HepG2 (cell line): ENCODE measurements at regions not wholly inside any gene's neighbourhood (a gene's known extent, or its start where the extent isn't known, plus 50 kb on each side); places are given as distances from the start of the nearest gene placed in this dataset.
A peak's percentile ranks its signal among the peaks of the same experiment; 100 is the strongest.

Source experiments
- ATAC-seq: fragments of 200-7000 bp; cut with Tn5 transposase; 3 replicates; pipeline ENCODE4 v1.9.1; 2020; ENCODE audit warnings: mild to moderate bottlenecking, moderate library complexity
- BruUV-seq: library from RNA; stranded (reverse); fragments of 400-500 nt; replicated peaks from 2 replicates; lab custom pipeline; 2021; lab: Mats Ljungman, UMichigan
- CTCF ChIA-PET: fragments of 300-600 bp; formaldehyde crosslinking; extraction: SDS; loops from one replicate; lab custom pipeline; 2021; ENCODE audit warnings: low total read pairs, inconsistent platforms, low intra/inter-chr PET ratio; lab: Yijun Ruan, JAX
- POLR2A ChIA-PET: fragments of 350-600 bp; sonication (Branson Sonifier 250); formaldehyde crosslinking; loops from one replicate; lab custom pipeline; 2020; ENCODE audit warnings: antibody characterized with exemption, inconsistent platforms; lab: Yijun Ruan, JAX
- DNase-seq: peaks from one replicate; pipeline ENCODE4 v3.0.0-alpha.2; 2015; ENCODE audit warnings: low spot score
- FAIRE-seq: peaks from 3 replicates; lab custom pipeline; 2011; peaks lifted over from hg19 to GRCh38; lab: Jason Lieb, UNC
- H2AFZ ChIP-seq: one replicate; pipeline ENCODE4 v1.6.1; 2011; ENCODE audit warnings: low read length, inconsistent platforms
- H3K27ac ChIP-seq: fragments of 300-600 bp; 3 replicates; pipeline ENCODE4 v1.8.0; 2011; ENCODE audit warnings: mixed run types, mild to moderate bottlenecking, mixed read lengths, low read length, inconsistent platforms; ENCODE audit not compliant: insufficient read depth; ENCODE audit errors: extremely low read length
- H3K27me3 ChIP-seq, 2 experiments: fragments of 200-600 bp in 1 of 2; 2 replicates in 1 of 2; 3 replicates in 1 of 2; pipeline versions ENCODE4 v1.6.0 to v1.8.0; 2011; ENCODE audit warnings: low read length in 2 of 2, mild to moderate bottlenecking in 2 of 2, moderate library complexity in 2 of 2, inconsistent platforms in 1 of 2; ENCODE audit not compliant: insufficient read depth in 2 of 2, control insufficient read depth in 1 of 2
- H3K36me3 ChIP-seq, 2 experiments: fragments of 200-600 bp in 1 of 2; replicated peaks in 1 of 2; 2 replicates in 1 of 2; 3 replicates in 1 of 2; pipeline versions ENCODE4 v1.5.1 to v1.8.0; 2011; ENCODE audit warnings: low read length in 2 of 2, inconsistent platforms in 1 of 2; ENCODE audit not compliant: insufficient read depth in 2 of 2, control insufficient read depth in 1 of 2
- H3K4me1 ChIP-seq: 2 replicates; pipeline ENCODE4 v1.5.1; 2012; ENCODE audit warnings: low read length, inconsistent platforms; ENCODE audit not compliant: insufficient read depth
- H3K4me2 ChIP-seq: 2 replicates; pipeline ENCODE4 v1.6.0; 2011; ENCODE audit warnings: low read depth, low read length, inconsistent platforms
- H3K4me3 ChIP-seq, 3 experiments: fragments of 200-600 bp in 1 of 3; sonication (generic), shearing (Covaris generic) in 1 of 3; replicated peaks in 1 of 3; 2 replicates each; pipeline ENCODE4 v1.5.1; 2011 to 2016; ENCODE audit warnings: low read length in 3 of 3, inconsistent platforms in 2 of 3, low read depth in 2 of 3, mild to moderate bottlenecking in 2 of 3, control low read depth in 1 of 3, mixed read lengths in 1 of 3; ENCODE audit not compliant: insufficient read depth in 1 of 3
- H3K79me2 ChIP-seq: one replicate; pipeline ENCODE4 v1.6.1; 2011; ENCODE audit warnings: low read length, inconsistent platforms; ENCODE audit not compliant: insufficient read depth
- H3K9ac ChIP-seq: 2 replicates; pipeline ENCODE4 v1.6.0; 2011; ENCODE audit warnings: mild to moderate bottlenecking, low read depth, low read length, inconsistent platforms; ENCODE audit not compliant: insufficient read depth
- H3K9me3 ChIP-seq: 2 replicates; pipeline ENCODE4 v1.5.1; 2012; ENCODE audit warnings: mild to moderate bottlenecking, low read length
- H4K20me1 ChIP-seq: 2 replicates; pipeline ENCODE4 v1.6.0; 2011; ENCODE audit warnings: inconsistent platforms, mild to moderate bottlenecking, low read length, moderate library complexity; ENCODE audit not compliant: insufficient read depth
- ARID2 ChIP-seq: sonication (generic); formaldehyde crosslinking; IDR thresholded peaks from 2 replicates; pipeline ENCODE4 v1.8.1; 2022; ENCODE audit warnings: mild to moderate bottlenecking, missing genetic modification reagents, borderline replicate concordance
- HCFC1 ChIP-seq: fragments of 150-350 bp; IDR thresholded peaks from 2 replicates; pipeline ENCODE4 v1.6.1; 2014; ENCODE audit warnings: low read depth, low read length
- NCOA2 ChIP-seq: sonication (generic); formaldehyde crosslinking; IDR thresholded peaks from 2 replicates; pipeline ENCODE4 v1.8.0; 2022; ENCODE audit warnings: inconsistent platforms
- RFX1 ChIP-seq: fragments of 450-650 bp; IDR thresholded peaks from 2 replicates; pipeline ENCODE4 v1.6.1; 2017
- SRSF1 ChIP-seq: fragments of 200-400 bp; formaldehyde crosslinking; optimal IDR thresholded peaks from 2 replicates; pipeline ENCODE3; 2017; ENCODE audit warnings: mild to moderate bottlenecking, low read depth, low read length, moderate library complexity
- ZNF124 ChIP-seq: sonication (generic); formaldehyde crosslinking; IDR thresholded peaks from 2 replicates; pipeline ENCODE4 v1.4.0; 2020; ENCODE audit warnings: missing genetic modification reagents
- ZNF580 ChIP-seq: IDR thresholded peaks from 2 replicates; pipeline ENCODE4 v1.6.1; 2016; ENCODE audit warnings: low read depth, borderline replicate concordance
- WGBS: methylation state at CpG from one replicate; pipeline ENCODE4 v1.1.6; 2017; ENCODE audit warnings: low lambda C conversion rate; 5-methylcytosine and 5-hydroxymethylcytosine counted together
- in situ Hi-C: cut with HindIII; loops from 2 replicates; pipeline ENCODE4 v1.10.0; 2017; ENCODE audit warnings: low pct_unique_long_range_greater_than_20kb; ENCODE audit not compliant: extremely low pct_ligation_motif_present
- intact Hi-C: fragments of 100-400 bp; cut with micrococcal nuclease; formaldehyde crosslinking; loops from one replicate; pipeline ENCODE4 v1.10.0; 2022; ENCODE audit not compliant: unreplicated experiment
- TF ChIP-seq, protein P1 (sequence below): sonication (generic); formaldehyde crosslinking; IDR thresholded peaks from 2 replicates; pipeline ENCODE4 v1.4.0; 2020; ENCODE audit warnings: mild to moderate bottlenecking, missing genetic modification reagents, borderline replicate concordance
- TF ChIP-seq, protein P2 (sequence below): sonication (generic); formaldehyde crosslinking; IDR thresholded peaks from 2 replicates; pipeline ENCODE4 v1.5.1; 2020; ENCODE audit warnings: mild to moderate bottlenecking, missing genetic modification reagents, borderline replicate concordance

DNA sequence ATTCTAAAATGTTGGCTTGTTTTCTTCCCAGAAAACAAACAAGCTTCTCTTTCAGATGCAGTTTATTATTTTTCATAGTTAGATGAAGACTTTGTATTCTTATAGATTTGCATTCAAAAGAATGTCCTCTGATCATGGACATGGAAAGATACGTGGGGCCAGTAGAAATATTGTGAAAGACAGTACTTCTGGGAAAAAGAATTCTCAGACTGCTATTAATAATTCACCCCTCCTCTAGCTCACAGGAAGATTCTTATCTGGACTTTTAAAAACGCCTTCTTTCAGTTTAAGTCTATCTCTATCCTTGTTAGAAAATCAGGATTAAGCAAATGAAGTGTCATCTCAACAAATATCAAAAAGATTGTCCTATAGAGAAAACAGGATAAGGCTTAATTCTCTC is 514.1 kb upstream of the ADAMTS9 start (continued):
- TF ChIP-seq, protein P1, sequence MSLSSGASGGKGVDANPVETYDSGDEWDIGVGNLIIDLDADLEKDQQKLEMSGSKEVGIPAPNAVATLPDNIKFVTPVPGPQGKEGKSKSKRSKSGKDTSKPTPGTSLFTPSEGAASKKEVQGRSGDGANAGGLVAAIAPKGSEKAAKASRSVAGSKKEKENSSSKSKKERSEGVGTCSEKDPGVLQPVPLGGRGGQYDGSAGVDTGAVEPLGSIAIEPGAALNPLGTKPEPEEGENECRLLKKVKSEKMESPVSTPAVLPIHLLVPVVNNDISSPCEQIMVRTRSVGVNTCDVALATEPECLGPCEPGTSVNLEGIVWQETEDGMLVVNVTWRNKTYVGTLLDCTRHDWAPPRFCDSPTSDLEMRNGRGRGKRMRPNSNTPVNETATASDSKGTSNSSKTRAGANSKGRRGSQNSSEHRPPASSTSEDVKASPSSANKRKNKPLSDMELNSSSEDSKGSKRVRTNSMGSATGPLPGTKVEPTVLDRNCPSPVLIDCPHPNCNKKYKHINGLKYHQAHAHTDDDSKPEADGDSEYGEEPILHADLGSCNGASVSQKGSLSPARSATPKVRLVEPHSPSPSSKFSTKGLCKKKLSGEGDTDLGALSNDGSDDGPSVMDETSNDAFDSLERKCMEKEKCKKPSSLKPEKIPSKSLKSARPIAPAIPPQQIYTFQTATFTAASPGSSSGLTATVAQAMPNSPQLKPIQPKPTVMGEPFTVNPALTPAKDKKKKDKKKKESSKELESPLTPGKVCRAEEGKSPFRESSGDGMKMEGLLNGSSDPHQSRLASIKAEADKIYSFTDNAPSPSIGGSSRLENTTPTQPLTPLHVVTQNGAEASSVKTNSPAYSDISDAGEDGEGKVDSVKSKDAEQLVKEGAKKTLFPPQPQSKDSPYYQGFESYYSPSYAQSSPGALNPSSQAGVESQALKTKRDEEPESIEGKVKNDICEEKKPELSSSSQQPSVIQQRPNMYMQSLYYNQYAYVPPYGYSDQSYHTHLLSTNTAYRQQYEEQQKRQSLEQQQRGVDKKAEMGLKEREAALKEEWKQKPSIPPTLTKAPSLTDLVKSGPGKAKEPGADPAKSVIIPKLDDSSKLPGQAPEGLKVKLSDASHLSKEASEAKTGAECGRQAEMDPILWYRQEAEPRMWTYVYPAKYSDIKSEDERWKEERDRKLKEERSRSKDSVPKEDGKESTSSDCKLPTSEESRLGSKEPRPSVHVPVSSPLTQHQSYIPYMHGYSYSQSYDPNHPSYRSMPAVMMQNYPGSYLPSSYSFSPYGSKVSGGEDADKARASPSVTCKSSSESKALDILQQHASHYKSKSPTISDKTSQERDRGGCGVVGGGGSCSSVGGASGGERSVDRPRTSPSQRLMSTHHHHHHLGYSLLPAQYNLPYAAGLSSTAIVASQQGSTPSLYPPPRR (CRISPR knock-in tag) = no peak
- TF ChIP-seq NCOA2 = no peak
- TF ChIP-seq, all 625 proteins: peak for 0

- no peak overlapping the region for H3K4me3 ChIP-seq
These were observed 512.6 kb upstream of the ADAMTS9 start for GRCh38 chr3:65200310-65200970.

More at GRCh38 chr3:65200310-65200970, 512.6 kb upstream of the ADAMTS9 start:
- TF ChIP-seq ZNF124 (CRISPR knock-in tag) (no peak), HCFC1 (no peak), ZNF580 (CRISPR knock-in tag) (no peak), SRSF1 (no peak), ARID2 (CRISPR knock-in tag) (no peak), RFX1 (peak; percentile 42; the same call in 1 of the 2 replicates)
- TF ChIP-seq, protein P2, sequence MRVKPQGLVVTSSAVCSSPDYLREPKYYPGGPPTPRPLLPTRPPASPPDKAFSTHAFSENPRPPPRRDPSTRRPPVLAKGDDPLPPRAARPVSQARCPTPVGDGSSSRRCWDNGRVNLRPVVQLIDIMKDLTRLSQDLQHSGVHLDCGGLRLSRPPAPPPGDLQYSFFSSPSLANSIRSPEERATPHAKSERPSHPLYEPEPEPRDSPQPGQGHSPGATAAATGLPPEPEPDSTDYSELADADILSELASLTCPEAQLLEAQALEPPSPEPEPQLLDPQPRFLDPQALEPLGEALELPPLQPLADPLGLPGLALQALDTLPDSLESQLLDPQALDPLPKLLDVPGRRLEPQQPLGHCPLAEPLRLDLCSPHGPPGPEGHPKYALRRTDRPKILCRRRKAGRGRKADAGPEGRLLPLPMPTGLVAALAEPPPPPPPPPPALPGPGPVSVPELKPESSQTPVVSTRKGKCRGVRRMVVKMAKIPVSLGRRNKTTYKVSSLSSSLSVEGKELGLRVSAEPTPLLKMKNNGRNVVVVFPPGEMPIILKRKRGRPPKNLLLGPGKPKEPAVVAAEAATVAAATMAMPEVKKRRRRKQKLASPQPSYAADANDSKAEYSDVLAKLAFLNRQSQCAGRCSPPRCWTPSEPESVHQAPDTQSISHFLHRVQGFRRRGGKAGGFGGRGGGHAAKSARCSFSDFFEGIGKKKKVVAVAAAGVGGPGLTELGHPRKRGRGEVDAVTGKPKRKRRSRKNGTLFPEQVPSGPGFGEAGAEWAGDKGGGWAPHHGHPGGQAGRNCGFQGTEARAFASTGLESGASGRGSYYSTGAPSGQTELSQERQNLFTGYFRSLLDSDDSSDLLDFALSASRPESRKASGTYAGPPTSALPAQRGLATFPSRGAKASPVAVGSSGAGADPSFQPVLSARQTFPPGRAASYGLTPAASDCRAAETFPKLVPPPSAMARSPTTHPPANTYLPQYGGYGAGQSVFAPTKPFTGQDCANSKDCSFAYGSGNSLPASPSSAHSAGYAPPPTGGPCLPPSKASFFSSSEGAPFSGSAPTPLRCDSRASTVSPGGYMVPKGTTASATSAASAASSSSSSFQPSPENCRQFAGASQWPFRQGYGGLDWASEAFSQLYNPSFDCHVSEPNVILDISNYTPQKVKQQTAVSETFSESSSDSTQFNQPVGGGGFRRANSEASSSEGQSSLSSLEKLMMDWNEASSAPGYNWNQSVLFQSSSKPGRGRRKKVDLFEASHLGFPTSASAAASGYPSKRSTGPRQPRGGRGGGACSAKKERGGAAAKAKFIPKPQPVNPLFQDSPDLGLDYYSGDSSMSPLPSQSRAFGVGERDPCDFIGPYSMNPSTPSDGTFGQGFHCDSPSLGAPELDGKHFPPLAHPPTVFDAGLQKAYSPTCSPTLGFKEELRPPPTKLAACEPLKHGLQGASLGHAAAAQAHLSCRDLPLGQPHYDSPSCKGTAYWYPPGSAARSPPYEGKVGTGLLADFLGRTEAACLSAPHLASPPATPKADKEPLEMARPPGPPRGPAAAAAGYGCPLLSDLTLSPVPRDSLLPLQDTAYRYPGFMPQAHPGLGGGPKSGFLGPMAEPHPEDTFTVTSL = no peak
- Histone ChIP-seq H3K4me1 (no peaks in the 10 kb centered on the region), H3K36me3 (no peaks in the 10 kb centered on the region), H3K27me3 (no peaks in the 10 kb centered on the region), H4K20me1 (no peaks in the 10 kb centered on the region), H3K9ac (no peak overlapping the region), H3K4me2 (no peak overlapping the region), H3K27ac (no peak overlapping the region), H3K79me2 (no peaks in the 10 kb centered on the region), H3K9me3 (no peaks in the 10 kb centered on the region), H2AFZ (no peak overlapping the region)
- CTCF ChIA-PET = no interaction called here
- no peak for FAIRE-seq
- BruUV-seq = no TSS peak
- ATAC-seq = no peak
- POLR2A ChIA-PET = no interaction called here
- intact Hi-C loops = no loop called here
- no peak for DNase-seq
- WGBS = 23% methylated on average over 4 of the region's 5 CpGs
- in situ Hi-C loops = no loop called here
